HUES48 (cell line): ENCODE measurements at regions not wholly inside any gene's neighbourhood (a gene's known extent, or its start where the extent isn't known, plus 50 kb on each side); places are given as distances from the start of the nearest gene placed in this dataset.

Source experiments
- H3K27ac ChIP-seq: one replicate; pipeline ENCODE4 v1.7.0; 2013; ENCODE audit warnings: low read depth, low read length, inconsistent platforms
- H3K27me3 ChIP-seq: 2 replicates; pipeline ENCODE4 v1.6.1; 2013; ENCODE audit warnings: mild to moderate bottlenecking, low read length; ENCODE audit not compliant: control insufficient read depth, insufficient read depth
- H3K36me3 ChIP-seq: 2 replicates; pipeline ENCODE4 v1.6.1; 2013; ENCODE audit warnings: low read length; ENCODE audit not compliant: control insufficient read depth, insufficient read depth
- H3K4me1 ChIP-seq: 2 replicates; pipeline ENCODE4 v1.6.1; 2013; ENCODE audit warnings: mild to moderate bottlenecking, low read length; ENCODE audit not compliant: control insufficient read depth, insufficient read depth
- H3K4me3 ChIP-seq: 2 replicates; pipeline ENCODE4 v1.5.1; 2013; ENCODE audit warnings: mild to moderate bottlenecking, low read depth, low read length
- H3K9ac ChIP-seq: 2 replicates; pipeline ENCODE4 v1.6.1; 2013; ENCODE audit warnings: mild to moderate bottlenecking, low read depth, low read length, moderate library complexity
- H3K9me3 ChIP-seq: 2 replicates; pipeline ENCODE4 v1.6.1; 2013; ENCODE audit warnings: low read length; ENCODE audit not compliant: control insufficient read depth, insufficient read depth

DNA sequence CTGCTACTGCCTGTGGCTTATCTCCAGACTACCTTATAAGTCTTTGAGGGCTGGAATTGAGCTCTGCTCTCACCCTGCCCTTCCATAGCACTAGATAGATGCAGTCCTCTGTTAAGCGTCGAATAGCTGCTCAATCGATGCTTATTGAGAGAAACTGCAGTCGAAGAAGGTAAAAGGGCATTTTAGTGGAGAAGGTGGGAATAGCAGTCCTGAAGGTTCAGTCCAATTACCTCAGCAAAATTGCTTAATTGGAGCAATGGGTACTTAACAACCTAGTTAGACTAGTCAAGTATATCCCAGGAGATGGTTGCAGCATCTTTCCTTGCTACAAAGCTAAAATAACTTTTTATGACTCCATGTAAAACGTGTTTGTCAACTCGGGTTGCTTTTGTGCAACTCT is 66.8 kb upstream of the NT5E start:
- Histone ChIP-seq H3K4me1 (no peaks in the 10 kb centered on the region), H3K4me3 (no peak overlapping the region), H3K27ac (no peak overlapping the region), H3K9me3 (no peaks in the 10 kb centered on the region), H3K27me3 (no peaks in the 10 kb centered on the region), H3K36me3 (no peaks in the 10 kb centered on the region), H3K9ac (no peak overlapping the region)

- H3K9me3 ChIP-seq, result no peaks in the 10 kb centered on the region
- no peak overlapping the region for H3K4me3 ChIP-seq
- H3K27me3 ChIP-seq, result no peaks in the 10 kb centered on the region
- H3K36me3 ChIP-seq, result no peaks in the 10 kb centered on the region
- H3K4me1 ChIP-seq, result no peaks in the 10 kb centered on the region
- no peak overlapping the region for H3K9ac ChIP-seq
- no peak overlapping the region for H3K27ac ChIP-seq
Observed at GRCh38 chr6:85382541-85382940, 67.3 kb upstream of the NT5E start.

DNA sequence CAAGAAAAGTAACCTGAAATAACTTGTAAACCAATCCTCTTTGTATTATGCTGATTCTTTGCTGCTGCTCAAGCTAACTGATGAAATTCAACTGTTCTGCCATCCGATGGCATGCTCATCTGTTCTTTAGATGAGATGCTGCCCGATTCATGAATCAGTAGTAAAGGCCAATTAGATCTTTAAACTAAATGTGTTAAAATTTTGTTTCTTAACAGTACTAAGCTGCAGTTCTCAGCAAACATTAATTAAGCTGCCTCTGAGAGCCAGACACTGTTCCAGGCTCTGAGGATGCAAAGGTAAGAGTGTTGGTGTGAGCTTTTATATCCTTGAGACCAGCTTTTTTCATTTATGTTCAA is 77.0 kb upstream of the NT5E start:
- no peaks in the 10 kb centered on the region for H3K36me3 ChIP-seq
- H3K27ac ChIP-seq, result no peak overlapping the region
- no peaks in the 10 kb centered on the region for H3K4me1 ChIP-seq
- no peaks in the 10 kb centered on the region for H3K27me3 ChIP-seq
- no peak overlapping the region for H3K4me3 ChIP-seq
- H3K9ac ChIP-seq, result no peak overlapping the region
- no peaks in the 10 kb centered on the region; the same call in 1 of the 2 replicates for H3K9me3 ChIP-seq

GRCh38 chr6:85372188-85372914 is 77.5 kb upstream of the NT5E start:
- Histone ChIP-seq H3K9ac (no peak overlapping the region), H3K4me1 (no peaks in the 10 kb centered on the region), H3K4me3 (no peak overlapping the region), H3K36me3 (no peaks in the 10 kb centered on the region), H3K27ac (no peak overlapping the region), H3K9me3 (no peaks in the 10 kb centered on the region; the same call in 1 of the 2 replicates), H3K27me3 (no peaks in the 10 kb centered on the region)

DNA sequence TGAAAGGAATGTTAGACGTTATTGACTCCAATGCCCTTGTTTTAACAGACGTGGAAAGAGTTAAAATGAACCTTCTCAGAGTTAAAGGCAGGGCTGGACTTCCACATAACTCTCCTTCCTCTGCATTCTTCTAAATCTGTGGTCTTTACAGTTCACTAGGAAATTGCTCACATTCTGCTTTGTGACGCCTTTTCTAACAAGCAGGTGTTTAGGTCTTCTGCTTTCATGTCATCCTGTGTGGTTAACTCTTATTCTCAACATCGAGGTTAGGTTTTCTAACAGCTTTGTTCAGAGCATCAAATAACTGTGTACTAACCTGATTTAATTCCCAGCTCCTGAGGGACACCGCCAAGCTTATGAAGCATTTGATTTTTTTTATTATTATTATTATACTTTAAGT is 81.3 kb upstream of the NT5E start:
- no peak overlapping the region for H3K4me3 ChIP-seq
- H3K36me3 ChIP-seq, result no peaks in the 10 kb centered on the region
- H3K9ac ChIP-seq, result no peak overlapping the region
- no peaks in the 10 kb centered on the region for H3K9me3 ChIP-seq
- no peak overlapping the region for H3K27ac ChIP-seq
- H3K4me1 ChIP-seq, result no peaks in the 10 kb centered on the region
- no peaks in the 10 kb centered on the region for H3K27me3 ChIP-seq

- no peaks in the 10 kb centered on the region for H3K27me3 ChIP-seq
- H3K9ac ChIP-seq, result no peak overlapping the region
- H3K27ac ChIP-seq, result no peak overlapping the region
- H3K36me3 ChIP-seq, result no peaks in the 10 kb centered on the region
- H3K4me3 ChIP-seq, result no peak overlapping the region
- no peaks in the 10 kb centered on the region for H3K4me1 ChIP-seq
- no peaks in the 10 kb centered on the region for H3K9me3 ChIP-seq
Observed at GRCh38 chr6:85364344-85364743, 85.5 kb upstream of the NT5E start.

- no peaks in the 10 kb centered on the region for H3K36me3 ChIP-seq
- no peaks in the 10 kb centered on the region for H3K9me3 ChIP-seq
- no peak overlapping the region for H3K9ac ChIP-seq
- H3K4me1 ChIP-seq, result no peaks in the 10 kb centered on the region
- no peak overlapping the region for H3K4me3 ChIP-seq
- H3K27ac ChIP-seq, result no peak overlapping the region
- no peaks in the 10 kb centered on the region for H3K27me3 ChIP-seq
Observed at GRCh38 chr6:85363870-85364269, 86.0 kb upstream of the NT5E start.

- Histone ChIP-seq H3K4me1 (no peaks in the 10 kb centered on the region), H3K36me3 (no peaks in the 10 kb centered on the region), H3K27ac (no peak overlapping the region), H3K27me3 (no peaks in the 10 kb centered on the region), H3K4me3 (no peak overlapping the region), H3K9ac (no peak overlapping the region), H3K9me3 (no peaks in the 10 kb centered on the region)
Observed at GRCh38 chr6:85362652-85363310, 87.1 kb upstream of the NT5E start.

DNA sequence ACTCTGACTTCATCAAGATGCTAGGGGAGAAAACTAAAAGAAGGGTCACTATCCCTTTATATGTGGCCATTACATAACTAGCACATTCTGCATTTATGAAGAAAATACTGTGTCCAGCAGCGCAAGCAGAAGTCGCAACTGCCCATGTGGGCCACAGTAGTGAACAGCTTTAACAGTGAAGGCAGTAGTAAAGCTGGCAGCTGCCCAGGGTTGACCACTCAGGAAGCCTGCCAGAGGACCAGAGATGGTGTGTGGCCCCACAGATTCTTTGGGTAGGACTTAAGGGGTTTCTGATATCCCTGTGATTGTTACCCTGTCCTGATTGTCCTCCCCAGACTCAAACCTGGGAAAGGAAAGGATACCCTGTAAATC is 88.3 kb upstream of the NT5E start:
- Histone ChIP-seq H3K9ac (no peak overlapping the region), H3K27ac (no peak overlapping the region)

GRCh38 chr6:85360794-85361642 is 88.9 kb upstream of the NT5E start:
- no peaks in the 10 kb centered on the region for H3K27me3 ChIP-seq
- H3K27ac ChIP-seq, result no peak overlapping the region
- H3K9ac ChIP-seq, result no peak overlapping the region
- H3K36me3 ChIP-seq, result no peaks in the 10 kb centered on the region
- no peak overlapping the region for H3K4me3 ChIP-seq
- no peaks in the 10 kb centered on the region for H3K9me3 ChIP-seq
- no peaks in the 10 kb centered on the region for H3K4me1 ChIP-seq

More for the DNA sequence above, 88.3 kb upstream of the NT5E start:
- no peaks in the 10 kb centered on the region for H3K4me1 ChIP-seq
- no peaks in the 10 kb centered on the region for H3K36me3 ChIP-seq
- no peaks in the 10 kb centered on the region for H3K27me3 ChIP-seq
- no peak overlapping the region for H3K4me3 ChIP-seq
- no peaks in the 10 kb centered on the region for H3K9me3 ChIP-seq

- no peak overlapping the region for H3K27ac ChIP-seq
- no peak overlapping the region for H3K4me3 ChIP-seq
- H3K4me1 ChIP-seq, result no peaks in the 10 kb centered on the region
Observed at GRCh38 chr6:85357651-85358050, 92.2 kb upstream of the NT5E start.

More at GRCh38 chr6:85357651-85358050, 92.2 kb upstream of the NT5E start:
- no peak overlapping the region for H3K9ac ChIP-seq
- H3K9me3 ChIP-seq, result no peaks in the 10 kb centered on the region
- no peaks in the 10 kb centered on the region for H3K36me3 ChIP-seq
- H3K27me3 ChIP-seq, result no peaks in the 10 kb centered on the region
